HG03066 (cell line): ENCODE measurements at regions not wholly inside any gene's neighbourhood (a gene's known extent, or its start where the extent isn't known, plus 50 kb on each side); places are given as distances from the start of the nearest gene placed in this dataset.

ENCODE experiments used
- ATAC-seq: cut with Tn5 transposase; IDR thresholded peaks from one replicate; pipeline ENCODE4 v1.9.1; 2021; ENCODE audit warnings: low read depth; ENCODE audit not compliant: unreplicated experiment

DNA sequence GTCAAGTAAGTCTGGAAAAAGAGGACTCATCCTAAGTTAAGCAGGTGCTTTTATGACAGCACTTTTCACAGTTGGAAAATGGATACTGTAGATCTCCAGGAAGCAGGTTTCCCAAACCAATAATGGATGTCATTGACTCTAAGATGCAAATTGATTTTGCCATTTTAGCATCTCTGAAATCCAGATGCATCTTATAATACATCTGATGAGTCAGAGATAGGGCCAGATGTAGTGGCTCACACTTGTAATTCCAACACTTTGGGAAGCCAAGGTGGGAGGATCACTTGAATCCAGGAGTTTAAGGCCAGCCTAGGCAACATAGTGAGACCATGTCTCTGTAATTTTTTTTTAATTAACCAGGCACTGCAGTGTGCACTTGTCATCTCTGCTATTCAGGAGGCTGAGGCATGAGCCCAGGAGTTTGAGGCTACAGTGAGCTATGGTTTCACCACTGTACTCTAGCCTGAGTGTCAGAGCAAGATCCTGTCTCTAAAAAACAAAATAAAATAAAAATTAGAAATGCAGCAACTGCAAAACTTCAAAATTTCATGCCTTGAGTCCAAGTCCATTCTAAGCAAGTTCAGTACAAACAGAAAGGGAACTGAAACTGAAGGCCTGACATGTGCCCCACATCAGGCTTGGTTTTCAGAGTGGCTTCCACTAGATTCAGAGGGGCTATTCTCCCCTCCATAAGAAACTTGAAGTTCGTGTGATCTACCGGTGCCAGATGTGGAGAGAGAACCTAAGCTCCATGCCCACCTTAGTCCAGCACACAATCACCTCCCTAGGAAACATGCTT, 267.8 kb upstream of the NCKAP5 start:
- no peak for ATAC-seq

DNA sequence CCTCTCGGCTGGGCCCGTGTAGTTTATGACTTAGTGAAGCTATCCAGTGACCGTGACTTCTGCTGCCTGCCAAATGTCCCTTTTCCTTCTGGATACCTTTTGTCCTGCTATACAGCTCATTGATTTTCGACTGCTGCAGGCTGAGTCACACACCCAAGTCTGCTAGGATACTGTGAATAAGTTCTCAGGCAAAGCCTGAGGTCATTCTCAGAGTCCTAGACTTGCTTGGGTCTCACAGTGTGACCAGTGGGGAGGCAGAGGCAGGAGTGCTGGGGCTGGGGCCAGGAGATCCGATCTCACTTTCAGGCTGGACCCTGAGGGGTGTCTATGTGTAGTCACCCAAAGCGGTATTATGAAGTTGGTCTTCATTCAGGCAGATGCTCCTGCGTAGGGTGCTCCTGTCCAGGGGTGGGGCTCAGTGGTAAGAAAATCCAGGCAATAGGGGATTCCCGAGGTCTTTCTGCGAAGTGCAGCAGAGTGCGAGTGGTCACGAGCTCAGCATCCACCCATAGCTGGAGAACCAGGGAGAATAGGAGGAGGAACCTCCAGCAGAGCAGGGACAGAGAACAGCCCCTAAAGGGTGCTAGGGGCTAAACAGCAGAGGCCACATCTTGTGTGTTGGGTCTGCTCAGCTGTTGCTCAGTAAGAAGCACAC, 268.6 kb upstream of the NCKAP5 start:
- no peak for ATAC-seq

DNA sequence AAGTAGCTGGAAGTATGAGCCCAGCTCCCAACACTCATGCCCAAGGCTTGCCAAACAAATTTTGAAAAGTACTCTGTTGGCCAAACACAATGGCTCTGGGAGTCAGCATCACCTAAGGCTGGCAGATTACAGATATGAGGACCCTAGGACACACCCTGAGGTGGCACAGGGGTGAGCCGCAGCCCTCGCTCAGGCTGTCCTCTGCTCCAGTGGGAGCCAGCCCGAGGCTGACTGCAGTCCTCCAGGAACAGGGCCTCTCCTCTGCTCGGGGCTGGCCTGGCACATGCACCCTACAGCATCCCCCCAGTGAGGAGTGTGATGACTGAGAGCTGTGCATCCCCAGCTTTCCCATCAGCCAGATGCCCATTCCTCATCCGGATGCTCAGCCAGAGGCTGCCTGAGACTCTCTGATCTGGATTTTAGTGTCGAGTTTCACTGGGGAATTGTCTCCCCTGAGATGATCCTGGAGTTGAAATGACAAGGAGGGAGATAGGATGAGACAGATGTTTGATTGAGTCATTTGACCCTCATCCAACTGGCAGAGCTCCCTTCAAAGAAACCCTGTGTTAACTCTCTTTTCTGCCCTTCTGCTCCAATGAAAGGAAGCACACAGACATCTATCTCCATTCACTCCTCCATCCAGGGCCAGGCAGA, 269.3 kb upstream of the NCKAP5 start:
- ATAC-seq = no peak

DNA sequence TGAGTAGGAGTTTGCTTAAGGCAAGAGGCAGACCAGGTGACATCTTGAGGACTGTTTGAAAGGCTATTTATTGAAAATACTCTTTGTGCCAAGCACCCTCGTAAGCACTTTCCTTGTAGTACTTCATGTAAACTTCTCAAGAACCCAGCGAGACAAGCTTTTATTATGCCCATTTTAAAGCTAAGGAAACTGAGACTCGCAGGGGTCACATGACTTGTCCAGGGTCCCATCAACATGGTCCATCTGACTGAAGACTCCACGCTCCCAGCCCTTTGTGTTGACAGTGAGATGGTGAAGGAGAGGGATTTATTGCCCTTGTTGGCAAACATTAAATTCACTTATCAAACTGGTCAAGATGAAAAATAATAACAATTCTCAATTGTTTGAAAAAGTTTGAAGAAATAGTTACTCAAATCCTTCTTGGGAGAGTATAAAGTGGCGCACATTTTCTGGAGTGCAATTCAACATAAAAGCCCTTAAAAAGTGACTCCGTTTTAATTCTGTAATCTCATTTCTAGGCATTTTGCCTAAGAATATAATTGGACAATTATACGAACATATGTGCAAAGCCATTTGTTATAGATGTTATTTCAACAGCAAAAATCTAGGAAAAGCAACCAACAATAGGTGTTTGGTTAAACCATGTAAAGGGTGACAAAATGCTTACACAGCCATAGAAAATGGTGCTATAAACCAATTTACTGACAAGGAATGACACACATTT, 270.5 kb upstream of the NCKAP5 start:
- ATAC-seq = no peak

DNA sequence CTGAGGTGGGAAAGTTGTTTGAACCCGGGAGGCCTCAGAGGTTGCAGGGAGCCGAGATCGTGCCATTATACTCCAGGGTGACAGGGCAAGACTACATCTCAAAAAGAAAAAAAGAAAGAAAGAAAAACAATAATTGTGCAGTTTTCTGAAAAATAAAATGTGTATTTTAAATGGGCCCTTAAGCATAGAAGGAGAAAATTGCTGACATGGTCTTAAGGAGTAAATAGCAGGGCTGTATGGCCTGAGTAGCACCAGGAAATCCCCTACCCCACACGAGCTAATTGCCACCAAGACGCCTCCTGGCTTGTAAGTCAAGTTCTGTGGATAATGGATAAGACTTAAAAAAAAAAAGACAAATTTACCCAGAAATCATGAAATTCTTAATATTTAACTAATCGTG, 271.4 kb upstream of the NCKAP5 start:
- ATAC-seq = no peak

DNA sequence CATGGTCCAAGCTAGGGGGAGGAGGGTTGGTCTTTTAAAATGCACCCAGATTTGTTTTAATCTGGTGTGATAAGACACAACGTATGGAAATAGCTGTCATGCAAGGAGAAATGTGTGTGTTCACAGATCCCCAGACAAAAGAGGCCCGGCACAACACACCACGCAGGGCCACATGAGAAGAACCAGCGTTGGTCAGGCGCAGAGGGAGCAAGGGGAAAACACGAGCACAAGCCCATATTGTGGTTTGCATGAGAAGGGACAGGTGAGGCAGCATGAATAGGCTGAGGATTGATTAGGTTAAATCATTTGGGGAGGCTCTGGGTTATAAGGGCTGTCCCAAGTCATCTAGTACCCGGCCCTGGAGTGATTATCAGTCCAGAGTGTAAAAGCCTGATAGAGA, 272.5 kb upstream of the NCKAP5 start:
- ATAC-seq = no peak

DNA sequence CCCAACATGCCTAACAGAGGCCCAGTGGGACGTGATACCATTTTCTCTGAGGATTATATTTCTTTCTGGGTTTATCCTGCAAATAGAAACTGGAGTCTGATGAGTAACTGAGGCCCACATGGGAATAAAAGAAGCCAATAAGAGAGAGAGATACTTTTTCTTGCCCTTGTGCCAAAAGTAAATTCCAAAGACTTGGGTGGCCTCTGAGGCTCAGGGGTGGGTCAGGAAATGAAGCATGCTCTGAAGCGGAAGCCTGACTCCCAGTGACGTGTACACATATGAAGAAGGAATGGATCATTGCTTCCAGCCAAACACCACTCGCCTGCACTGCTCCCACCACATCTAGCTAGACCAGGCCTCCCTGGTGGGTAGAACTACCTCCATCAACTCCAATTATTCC, 273.6 kb upstream of the NCKAP5 start:
- no peak for ATAC-seq

DNA sequence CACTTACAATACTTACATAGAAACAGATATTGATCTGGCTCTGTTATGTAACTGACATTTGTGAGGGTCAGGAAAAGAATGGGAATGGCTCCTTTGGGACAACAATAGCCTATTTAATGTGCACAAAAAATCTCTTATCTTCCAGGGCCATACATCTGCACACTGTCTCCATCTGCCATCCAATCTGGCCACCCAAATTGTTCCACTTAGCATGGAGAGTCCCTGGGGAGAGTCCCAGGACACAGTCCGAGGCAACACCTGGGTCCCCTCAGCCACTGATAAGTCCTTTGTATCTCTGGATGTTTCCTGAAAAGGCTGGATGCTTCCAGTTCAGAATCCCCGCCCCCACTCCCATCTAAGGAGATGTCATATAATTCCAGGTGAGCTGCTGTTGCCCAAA, 274.2 kb upstream of the NCKAP5 start:
- ATAC-seq = no peak

DNA sequence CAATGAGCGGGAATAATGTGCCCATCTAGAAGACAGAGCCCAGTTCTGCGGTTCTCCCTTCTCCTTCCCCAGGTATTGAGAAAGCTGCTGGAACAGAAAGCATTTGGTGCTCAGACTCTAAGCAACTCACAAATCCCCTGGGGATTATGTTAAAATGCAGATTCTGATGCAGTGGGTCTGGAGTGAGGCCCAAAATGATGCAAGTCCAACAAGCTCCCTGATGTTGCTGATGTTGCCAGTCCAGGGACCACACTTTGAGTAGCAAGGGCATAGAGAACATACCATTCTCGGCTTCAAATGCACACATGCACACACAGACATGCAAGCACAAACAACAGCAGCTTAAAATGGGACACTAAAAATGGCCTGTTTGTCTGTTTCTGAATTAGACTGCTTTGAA, 274.8 kb upstream of the NCKAP5 start:
- no peak for ATAC-seq

DNA sequence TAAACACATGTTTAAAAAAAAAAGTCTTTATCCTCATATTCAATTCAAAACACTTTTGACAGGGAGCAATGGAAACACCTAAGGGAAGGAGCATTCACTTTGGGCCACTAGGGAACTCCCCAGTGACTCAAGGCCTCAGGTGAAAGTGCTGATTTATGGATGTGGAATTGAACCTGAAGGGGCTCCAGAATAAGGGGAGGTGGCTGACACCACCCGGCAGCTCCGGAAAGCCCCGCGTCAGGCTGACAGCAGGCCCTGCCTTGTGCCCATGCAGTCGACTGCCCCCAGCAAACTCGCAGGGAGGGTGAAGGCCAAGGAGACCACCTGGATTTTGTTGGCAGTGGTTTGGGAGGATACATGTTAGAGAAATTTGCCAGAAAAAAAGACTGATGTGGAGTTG, 275.3 kb upstream of the NCKAP5 start:
- no peak for ATAC-seq

DNA sequence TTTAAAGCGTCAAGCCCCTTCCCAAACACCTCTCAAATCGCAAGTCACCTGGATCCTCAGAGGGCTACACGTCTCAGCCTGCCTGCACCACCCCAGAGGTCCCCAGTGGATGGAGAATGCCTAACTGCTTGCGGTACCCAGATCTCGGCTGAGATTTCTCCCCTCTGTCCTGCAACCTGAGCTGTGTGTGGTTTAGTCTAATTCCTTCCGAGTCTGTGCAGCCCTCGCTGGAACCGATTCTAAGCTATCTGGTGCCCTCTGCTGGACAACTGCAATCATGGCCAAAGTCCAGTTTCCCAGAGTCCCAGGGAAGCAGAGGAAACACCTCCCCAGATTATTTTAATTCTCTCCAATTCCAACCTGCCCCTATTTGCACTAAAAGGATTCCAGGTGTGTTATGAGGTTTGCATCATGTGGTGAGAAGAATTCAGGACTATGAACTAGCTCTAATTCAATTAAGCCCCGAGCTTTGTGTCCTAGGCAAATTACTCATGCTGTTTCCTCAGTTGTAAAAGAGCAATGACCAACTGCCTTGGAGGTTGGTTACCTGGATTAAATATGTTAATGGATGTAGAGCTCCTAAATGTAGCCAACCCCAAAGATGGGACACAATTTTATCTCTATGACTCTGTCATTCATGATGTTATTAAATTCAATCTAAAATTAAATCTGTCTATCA, 276.1 kb upstream of the NCKAP5 start:
- peak; percentile 79 for ATAC-seq

DNA sequence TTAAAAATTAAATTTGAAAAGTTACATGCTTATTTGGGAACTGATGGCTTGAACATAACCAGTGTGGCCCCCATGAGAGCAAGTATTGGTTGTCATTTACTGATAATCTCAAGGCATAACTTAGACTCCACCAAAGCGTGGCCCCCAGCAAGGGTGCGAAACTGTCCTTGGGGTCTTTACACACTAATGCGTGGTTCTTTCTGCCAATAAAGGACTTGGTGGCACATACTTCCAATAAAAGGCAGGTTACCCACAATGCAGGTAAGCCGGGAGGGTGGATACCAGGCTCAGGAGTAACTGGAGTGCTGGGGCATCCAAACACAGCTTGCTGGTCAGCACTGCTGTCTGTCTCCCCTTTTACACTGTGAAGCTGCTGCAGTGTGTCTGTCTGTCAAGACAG, 278.2 kb upstream of the NCKAP5 start:
- ATAC-seq = no peak

DNA sequence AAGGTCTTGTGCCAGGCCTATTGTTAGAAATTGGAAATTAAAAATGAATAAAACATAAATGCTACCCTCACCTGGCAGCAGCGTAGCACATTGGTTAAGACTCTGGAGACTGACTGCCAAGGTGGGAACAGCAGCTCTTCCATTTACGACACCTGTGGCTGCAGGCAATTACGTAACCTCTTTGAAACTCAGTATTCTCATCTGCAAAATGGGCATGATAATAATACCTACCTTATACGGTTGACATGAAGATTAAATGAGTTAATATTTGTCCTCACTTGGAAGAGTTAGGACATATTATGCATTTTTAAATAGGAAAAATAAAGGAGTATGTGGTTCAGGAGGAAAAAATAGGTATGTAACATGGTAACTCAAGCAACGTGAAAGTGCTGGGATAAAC, 279.3 kb upstream of the NCKAP5 start:
- no peak for ATAC-seq

DNA sequence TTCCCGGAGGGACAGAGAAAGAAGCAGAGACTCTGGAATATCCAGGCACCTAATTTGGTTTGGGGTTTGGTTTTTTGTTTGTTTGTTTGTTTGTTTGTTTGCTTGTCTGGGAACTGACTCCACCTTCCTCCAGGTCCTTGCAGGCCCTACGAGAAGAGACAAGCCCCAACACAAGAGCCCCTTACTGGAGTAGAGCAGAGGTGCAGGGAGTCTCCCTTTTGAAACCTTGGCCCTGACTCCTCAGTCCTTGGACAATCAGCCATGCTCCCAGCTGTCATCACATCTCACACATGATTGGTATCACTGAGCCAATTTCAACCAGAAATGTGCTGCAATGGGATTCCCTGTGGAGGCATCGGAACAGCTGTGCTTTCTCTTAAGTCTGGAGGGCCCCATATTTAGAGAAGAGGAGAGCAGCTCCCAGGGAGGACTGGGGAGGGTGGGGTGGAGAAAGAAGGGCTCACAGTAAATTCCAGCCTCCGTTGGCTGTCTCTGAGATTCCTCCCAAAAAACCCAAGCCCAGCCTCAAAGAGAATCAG, 279.9 kb upstream of the NCKAP5 start:
- no peak for ATAC-seq

DNA sequence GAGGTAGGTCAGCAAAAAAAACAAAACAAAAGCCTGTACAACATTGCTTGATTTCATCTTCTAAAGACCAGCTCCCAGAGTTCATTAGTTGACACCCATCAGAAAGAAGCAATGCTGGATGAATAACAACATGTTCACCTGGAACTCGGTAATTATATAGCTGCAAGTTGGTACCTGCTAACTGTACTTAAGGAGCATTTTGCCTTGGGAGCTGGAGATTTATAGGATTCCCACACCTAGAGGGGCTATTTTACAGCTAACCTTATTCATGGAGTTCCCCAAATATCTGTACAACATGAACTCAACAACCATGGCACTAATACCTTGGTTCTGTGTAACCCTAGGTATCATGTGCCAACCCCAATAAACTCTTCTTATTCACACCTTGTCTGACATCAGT, 281.1 kb upstream of the NCKAP5 start:
- no peak for ATAC-seq

DNA sequence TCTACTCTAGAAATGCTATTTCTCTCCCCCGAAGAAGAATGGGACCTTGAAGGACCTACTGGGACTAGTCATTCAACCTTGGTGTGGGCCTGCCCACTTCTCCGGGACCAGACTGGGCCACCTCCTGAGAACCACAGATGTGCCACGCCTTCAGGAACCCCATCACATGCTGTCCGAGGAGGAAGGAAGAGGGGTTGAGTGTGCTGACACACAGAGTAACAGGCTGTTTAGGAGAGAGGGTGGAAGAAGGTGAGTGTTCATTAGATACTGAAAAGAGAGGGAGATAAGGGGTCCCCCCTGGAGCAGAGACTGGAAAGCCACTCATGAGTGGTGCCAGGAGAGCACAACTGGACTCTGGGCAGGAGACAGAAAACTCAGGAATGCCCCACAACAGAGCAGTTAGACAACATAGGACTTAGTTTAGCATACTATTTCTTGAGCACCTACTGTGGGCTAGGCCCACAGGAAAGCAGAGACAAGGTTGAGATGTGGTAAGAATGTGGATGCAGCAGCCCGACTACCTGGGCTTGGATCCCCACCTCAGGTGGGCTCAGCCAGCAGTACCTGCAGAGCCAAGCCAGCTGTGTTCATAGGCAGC, 286.4 kb upstream of the NCKAP5 start:
- ATAC-seq = no peak

DNA sequence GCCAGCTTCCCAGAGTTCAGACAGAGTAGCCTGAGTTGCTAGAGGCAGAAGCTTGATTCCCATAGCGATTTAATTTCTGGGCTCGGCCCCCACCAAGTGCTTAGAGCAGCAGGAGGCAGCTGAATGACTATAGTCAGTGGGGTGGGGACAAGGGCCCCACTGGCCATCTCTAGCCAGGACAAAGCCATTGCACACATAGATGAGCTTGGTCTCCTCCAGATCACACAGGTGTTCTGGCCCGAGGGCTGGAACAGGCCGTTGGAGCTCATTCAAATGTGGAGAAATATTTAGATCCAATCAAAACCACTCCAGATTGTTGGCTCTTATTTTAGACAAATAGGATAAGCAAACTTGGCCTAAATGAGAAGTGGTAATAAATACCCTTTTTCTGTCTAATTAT, 287.3 kb upstream of the NCKAP5 start:
- no peak for ATAC-seq

DNA sequence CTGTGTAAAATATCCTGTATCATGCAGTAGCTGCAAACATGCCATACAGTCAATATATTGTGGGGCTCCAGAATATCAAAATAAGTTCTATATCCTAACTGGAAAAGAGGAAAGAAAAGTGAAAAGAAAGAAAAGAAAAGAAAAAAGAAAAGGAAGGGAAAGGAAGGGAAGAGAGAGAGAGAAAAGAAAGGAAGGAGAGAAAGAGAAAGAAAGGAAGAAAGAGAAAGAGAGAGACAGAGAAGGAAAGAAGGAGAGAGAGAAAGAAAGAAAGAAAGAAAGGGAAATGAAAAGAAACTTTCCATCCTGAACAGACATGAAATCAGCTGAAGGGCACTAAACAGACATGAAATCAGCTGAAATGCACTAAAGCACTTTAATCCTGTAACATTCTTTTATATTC, 288.4 kb upstream of the NCKAP5 start:
- no peak for ATAC-seq

DNA sequence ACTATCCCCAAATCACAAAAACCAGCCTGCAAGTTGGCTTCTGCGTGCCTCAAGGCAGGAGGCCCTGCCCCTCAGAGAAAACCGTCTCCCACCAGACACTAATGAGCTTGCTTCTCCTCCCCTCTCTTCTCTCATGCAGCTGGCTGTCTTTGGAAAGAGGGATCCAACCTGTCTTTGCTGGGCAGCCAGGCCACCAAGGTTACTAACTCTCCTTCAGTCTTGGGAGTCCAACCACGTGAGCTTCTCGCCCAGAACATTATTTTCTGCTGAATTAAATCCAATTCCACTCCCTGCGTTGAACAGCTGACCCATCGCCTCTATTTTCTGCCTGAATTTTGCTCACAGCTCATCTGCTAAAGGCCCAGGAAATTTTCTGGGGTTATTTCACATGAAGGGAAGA, 291.3 kb upstream of the NCKAP5 start:
- ATAC-seq = no peak

DNA sequence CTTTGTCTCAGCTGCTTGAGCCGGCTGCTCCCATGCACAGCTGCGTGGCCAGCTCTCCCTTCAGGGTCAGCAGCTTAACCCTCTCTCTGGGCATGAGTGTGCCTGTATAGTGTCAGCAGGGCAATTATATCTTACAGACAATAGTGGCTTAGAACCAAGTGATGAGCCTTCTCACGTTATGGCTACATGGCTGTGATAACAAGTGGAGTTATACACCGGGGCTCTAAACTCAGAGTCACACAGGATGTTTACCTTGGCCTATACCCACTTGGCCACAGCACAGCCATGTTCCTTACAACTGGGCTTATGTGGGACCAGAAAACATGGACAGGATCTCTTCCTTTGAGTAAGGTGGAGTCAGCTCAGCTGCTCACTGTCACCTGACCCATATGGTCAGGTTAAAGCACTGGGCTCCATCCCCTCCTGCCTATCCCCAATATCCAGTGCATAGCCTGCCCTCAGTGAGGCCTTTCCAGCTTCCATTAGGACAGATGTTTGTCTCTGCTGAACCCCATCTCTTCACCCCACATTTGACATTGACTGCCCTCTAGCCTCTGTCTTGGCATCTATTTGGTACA, 294.2 kb upstream of the NCKAP5 start:
- no peak for ATAC-seq
